ENCODE measurements at regions not wholly inside any gene's neighbourhood (a gene's known extent, or its start where the extent isn't known, plus 50 kb on each side); places are given as distances from the start of the nearest gene placed in this dataset.

DNA sequence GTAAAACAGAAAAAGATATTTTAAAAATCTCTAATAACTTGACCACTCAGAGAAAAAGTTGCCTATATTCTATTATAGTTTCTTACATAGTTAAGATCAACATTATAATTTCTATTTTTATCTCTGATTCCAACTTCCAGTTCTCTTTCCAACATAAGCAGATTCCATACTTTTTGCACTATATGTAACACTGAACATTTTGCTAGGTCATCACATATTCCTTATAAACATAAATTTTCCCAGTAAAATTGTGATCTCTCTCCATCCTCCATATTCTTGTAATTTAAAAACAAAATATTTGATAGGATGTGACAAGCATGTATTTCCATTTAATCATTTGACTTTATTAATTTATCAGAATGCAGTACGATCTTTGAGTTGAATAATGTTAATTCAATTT, 170.4 kb upstream of the THSD7A start:
- no peaks in the 10 kb centered on the region for H3K79me2 ChIP-seq (ENCODE audit: low read length)
- CTCF ChIA-PET: no interaction called here
- ATAC-seq: no peak
- H3K27me3 ChIP-seq (ENCODE audit: low read length): no peaks in the 10 kb centered on the region
- H3K9me3 ChIP-seq (ENCODE audit: low read length): no peaks in the 10 kb centered on the region
- H3K9me2 ChIP-seq (replicated peaks; ENCODE audit: low read length): no peaks in the 10 kb centered on the region
- H3K36me3 ChIP-seq (ENCODE audit: low read depth, low read length): no peaks in the 10 kb centered on the region
- H3K4me3 ChIP-seq (ENCODE audit: low read length): no peak overlapping the region
- H3K4me1 ChIP-seq (ENCODE audit: insufficient read depth, low read length): no peaks in the 10 kb centered on the region
- TF ChIP-seq EZH2 (IDR thresholded peaks at IDR 0.05; ENCODE audit: low read length, unreplicated experiment) (no peak), EZH2phosphoT487 (IDR thresholded peaks at IDR 0.05; ENCODE audit: borderline replicate concordance, low read length) (no peak)
- TF ChIP-seq, protein P1, sequence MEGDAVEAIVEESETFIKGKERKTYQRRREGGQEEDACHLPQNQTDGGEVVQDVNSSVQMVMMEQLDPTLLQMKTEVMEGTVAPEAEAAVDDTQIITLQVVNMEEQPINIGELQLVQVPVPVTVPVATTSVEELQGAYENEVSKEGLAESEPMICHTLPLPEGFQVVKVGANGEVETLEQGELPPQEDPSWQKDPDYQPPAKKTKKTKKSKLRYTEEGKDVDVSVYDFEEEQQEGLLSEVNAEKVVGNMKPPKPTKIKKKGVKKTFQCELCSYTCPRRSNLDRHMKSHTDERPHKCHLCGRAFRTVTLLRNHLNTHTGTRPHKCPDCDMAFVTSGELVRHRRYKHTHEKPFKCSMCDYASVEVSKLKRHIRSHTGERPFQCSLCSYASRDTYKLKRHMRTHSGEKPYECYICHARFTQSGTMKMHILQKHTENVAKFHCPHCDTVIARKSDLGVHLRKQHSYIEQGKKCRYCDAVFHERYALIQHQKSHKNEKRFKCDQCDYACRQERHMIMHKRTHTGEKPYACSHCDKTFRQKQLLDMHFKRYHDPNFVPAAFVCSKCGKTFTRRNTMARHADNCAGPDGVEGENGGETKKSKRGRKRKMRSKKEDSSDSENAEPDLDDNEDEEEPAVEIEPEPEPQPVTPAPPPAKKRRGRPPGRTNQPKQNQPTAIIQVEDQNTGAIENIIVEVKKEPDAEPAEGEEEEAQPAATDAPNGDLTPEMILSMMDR (conservative IDR thresholded peaks at IDR 0.05; ENCODE audit: low read depth, low read length): no peak
- no peak overlapping the region for H3K4me2 ChIP-seq (ENCODE audit: low read length)
- H2AFZ ChIP-seq (ENCODE audit: low read length): no peak overlapping the region
- H3F3A ChIP-seq (ENCODE audit: low read length, unreplicated experiment): no peaks in the 10 kb centered on the region
- no TSS peak for BruUV-seq (replicated peaks)
- no peak overlapping the region for H3K9ac ChIP-seq (ENCODE audit: low read length)
- no peaks in the 10 kb centered on the region for H4K20me1 ChIP-seq (ENCODE audit: low read length)
- no peak for DNase-seq
- intact Hi-C loops (cut with micrococcal nuclease): no loop called here
- POLR2A ChIA-PET (ENCODE audit: unreplicated experiment): interaction anchor here (0.6 kb wide), 1 partner anchor 43 kb away, joined by 5 read pairs; no protein-coding TSS in a partner anchor
- H3K27ac ChIP-seq (ENCODE audit: low read length): no peak overlapping the region

GRCh38 chr7:12004581-12004980, 172.6 kb upstream of the THSD7A start:
- H2AFZ ChIP-seq (ENCODE audit: low read length): no peak overlapping the region
- no peak for DNase-seq
- no peak overlapping the region for H3K4me3 ChIP-seq (ENCODE audit: low read length)
- intact Hi-C loops (cut with micrococcal nuclease): no loop called here
- no peak overlapping the region for H3K27ac ChIP-seq (ENCODE audit: low read length)
- H3K36me3 ChIP-seq (ENCODE audit: low read depth, low read length): no peaks in the 10 kb centered on the region
- BruUV-seq (replicated peaks): no TSS peak
- no peak overlapping the region for H3K9ac ChIP-seq (ENCODE audit: low read length)
- ChIA-PET CTCF (no interaction called here), POLR2A (ENCODE audit: unreplicated experiment) (no interaction called here)
- no peaks in the 10 kb centered on the region for H3K9me2 ChIP-seq (replicated peaks; ENCODE audit: low read length)
- no peak for TF ChIP-seq EZH2phosphoT487 (IDR thresholded peaks at IDR 0.05; ENCODE audit: borderline replicate concordance, low read length)
- no peaks in the 10 kb centered on the region for H3K79me2 ChIP-seq (ENCODE audit: low read length)
- H3K27me3 ChIP-seq (ENCODE audit: low read length): no peaks in the 10 kb centered on the region
- no peak for ATAC-seq
- H3F3A ChIP-seq (ENCODE audit: low read length, unreplicated experiment): no peaks in the 10 kb centered on the region
- H3K9me3 ChIP-seq (ENCODE audit: low read length): no peaks in the 10 kb centered on the region
- H4K20me1 ChIP-seq (ENCODE audit: low read length): no peaks in the 10 kb centered on the region
- H3K4me1 ChIP-seq (ENCODE audit: insufficient read depth, low read length): no peaks in the 10 kb centered on the region
- H3K4me2 ChIP-seq (ENCODE audit: low read length): no peak overlapping the region

DNA sequence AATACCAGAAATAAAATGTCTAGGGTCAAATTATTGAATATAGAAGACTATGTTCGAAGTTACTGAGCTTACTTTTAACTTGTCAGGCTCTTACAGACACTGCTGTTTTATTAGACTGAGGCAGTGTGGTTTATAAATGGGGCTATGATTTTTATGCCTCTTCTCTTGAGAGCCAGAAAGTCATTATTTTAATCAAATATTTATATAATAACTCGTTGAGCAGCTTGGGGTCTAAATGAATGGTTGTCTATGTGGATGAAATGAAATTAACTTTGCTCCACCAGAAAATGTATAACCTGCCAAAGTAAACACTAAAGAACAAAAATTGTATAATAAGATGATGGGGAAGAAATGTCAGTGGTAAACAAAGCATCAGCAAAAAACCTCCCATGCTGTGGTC, 175.6 kb upstream of the THSD7A start:
- TF ChIP-seq EZH2 (IDR thresholded peaks at IDR 0.05; ENCODE audit: low read length, unreplicated experiment) (no peak), EZH2phosphoT487 (IDR thresholded peaks at IDR 0.05; ENCODE audit: borderline replicate concordance, low read length) (no peak)
- TF ChIP-seq, protein P1 (conservative IDR thresholded peaks at IDR 0.05; ENCODE audit: low read depth, low read length): no peak
- Histone ChIP-seq H3K4me1 (ENCODE audit: insufficient read depth, low read length) (no peaks in the 10 kb centered on the region), H3K9me3 (ENCODE audit: low read length) (no peaks in the 10 kb centered on the region), H3F3A (ENCODE audit: low read length, unreplicated experiment) (no peaks in the 10 kb centered on the region), H3K4me3 (ENCODE audit: low read length) (no peak overlapping the region), H2AFZ (ENCODE audit: low read length) (no peak overlapping the region), H3K4me2 (ENCODE audit: low read length) (no peak overlapping the region), H4K20me1 (ENCODE audit: low read length) (no peaks in the 10 kb centered on the region), H3K79me2 (ENCODE audit: low read length) (no peaks in the 10 kb centered on the region), H3K9me2 (replicated peaks; ENCODE audit: low read length) (no peaks in the 10 kb centered on the region), H3K36me3 (ENCODE audit: low read depth, low read length) (no peaks in the 10 kb centered on the region), H3K27me3 (ENCODE audit: low read length) (no peaks in the 10 kb centered on the region), H3K9ac (ENCODE audit: low read length) (no peak overlapping the region), H3K27ac (ENCODE audit: low read length) (no peak overlapping the region)
- no TSS peak for BruUV-seq (replicated peaks)
- DNase-seq (no peak), ATAC-seq (no peak)
- intact Hi-C loops (cut with micrococcal nuclease): no loop called here
- POLR2A ChIA-PET (ENCODE audit: unreplicated experiment): no interaction called here
- CTCF ChIA-PET: interaction anchor here (0.6 to 0.7 kb wide), 2 partner anchors 238 to 577 kb away, joined by 3 to 10 read pairs; no protein-coding TSS in a partner anchor

Measured in PC-3 (cell line).